Epithelial cell of esophagus (primary cell): ENCODE measurements at regions not wholly inside any gene's neighbourhood (a gene's known extent, or its start where the extent isn't known, plus 50 kb on each side); places are given as distances from the start of the nearest gene placed in this dataset.

Experiments
- DNase-seq: peaks from one replicate; pipeline ENCODE4 v3.0.0; 2010; ENCODE audit warnings: low read depth
- H3K4me3 ChIP-seq: 2 replicates; pipeline ENCODE4 v1.5.1; 2011; ENCODE audit warnings: mild to moderate bottlenecking, low read length, control low read depth
- CTCF ChIP-seq: IDR thresholded peaks from 2 replicates; pipeline ENCODE4 v1.5.1; 2011; ENCODE audit warnings: low read depth, mild to moderate bottlenecking, low read length, control low read depth, inconsistent platforms; ENCODE audit not compliant: insufficient read depth; ENCODE audit errors: missing control alignments

- no peak for TF ChIP-seq CTCF
- peak; percentile 91 for DNase-seq
- no peak overlapping the region for H3K4me3 ChIP-seq
Observed at GRCh38 chr9:79023134-79023580, 548.6 kb upstream of the TLE4 start.

DNA sequence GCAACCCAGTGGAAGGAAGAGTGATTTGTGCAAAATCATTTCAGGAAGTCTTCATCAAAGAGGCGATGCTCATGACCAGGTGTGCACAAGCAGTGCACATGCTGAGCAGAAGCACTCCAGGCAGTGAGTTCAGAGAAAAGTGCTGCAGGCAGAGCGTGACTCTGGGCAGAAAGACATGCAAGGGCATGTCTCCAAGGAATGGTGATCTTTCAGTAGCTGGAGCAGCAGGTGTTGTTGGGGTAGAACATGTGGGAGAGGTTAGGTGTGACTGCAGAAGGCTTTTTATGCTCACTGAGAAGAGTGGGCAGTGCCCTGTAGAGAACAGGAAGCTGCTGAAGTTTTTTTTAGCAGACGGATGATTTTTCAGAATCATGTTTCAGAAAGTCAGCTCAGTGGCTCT, 545.4 kb upstream of the TLE4 start:
- DNase-seq: peak; percentile 95
- H3K4me3 ChIP-seq: no peak overlapping the region
- TF ChIP-seq CTCF: no peak

GRCh38 chr9:79028101-79028500, 543.7 kb upstream of the TLE4 start:
- no peak overlapping the region for H3K4me3 ChIP-seq
- TF ChIP-seq CTCF: no peak
- DNase-seq: peak; percentile 59

DNA sequence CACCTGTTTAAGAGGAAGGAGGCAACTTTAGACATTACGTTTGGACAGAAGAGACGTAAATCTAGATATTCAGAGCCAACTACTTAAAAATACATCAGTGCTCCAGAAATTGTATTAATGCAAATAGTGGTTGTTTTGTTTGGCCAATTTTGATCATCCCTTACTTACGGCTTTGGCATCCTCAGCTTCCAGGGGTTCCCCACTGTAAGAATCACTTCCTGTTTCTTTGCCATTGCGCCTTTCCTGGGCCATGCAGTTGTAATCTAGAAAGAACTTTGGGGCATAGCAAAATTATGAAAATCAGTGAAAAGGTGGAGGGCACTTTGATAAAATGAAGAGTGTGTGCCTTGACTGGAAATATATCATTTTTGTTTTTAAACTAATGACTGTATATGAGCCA, 537.2 kb upstream of the TLE4 start:
- no peak for TF ChIP-seq CTCF
- no peak overlapping the region for H3K4me3 ChIP-seq
- no peak for DNase-seq

GRCh38 chr9:79037338-79037737, 534.4 kb upstream of the TLE4 start:
- no peak for TF ChIP-seq CTCF
- H3K4me3 ChIP-seq: no peak overlapping the region
- DNase-seq: no peak

DNA sequence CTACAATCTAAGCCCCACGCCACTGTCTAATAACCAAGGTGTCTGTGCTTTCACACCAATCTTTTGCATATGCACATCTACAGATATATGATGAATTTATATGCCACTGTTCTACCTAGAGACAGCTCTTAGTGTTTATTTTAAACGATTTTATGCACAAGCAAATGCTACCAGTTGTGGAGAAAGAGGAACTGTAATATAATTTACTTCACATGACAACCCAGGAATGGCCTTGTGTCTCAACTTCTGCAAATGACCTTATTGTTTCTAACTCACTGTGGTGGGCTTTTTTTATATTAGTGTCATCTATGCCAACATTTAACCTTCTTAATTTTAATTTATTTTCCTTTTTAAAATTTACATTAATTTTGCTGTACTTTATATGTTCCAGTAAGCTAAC, 531.1 kb upstream of the TLE4 start:
- no peak overlapping the region for H3K4me3 ChIP-seq
- no peak for DNase-seq
- no peak for TF ChIP-seq CTCF

DNA sequence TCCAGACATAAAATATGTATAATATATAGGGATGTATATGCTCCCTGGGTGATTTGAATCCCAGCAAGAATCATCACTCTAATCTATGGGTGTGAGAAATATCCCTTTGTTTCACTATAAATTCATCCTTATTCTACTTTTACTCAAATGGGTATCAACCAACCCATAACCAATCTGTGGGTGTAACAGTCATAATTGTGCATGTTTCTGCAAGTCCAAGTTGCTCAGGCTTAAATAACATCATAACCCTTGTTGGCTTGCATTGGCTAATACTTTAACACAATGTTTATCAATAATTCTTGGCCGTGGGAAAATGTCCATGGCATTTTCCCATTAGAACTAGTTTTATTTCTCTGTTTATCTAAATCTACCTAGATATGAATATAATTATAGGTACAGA, 530.5 kb upstream of the TLE4 start:
- peak; percentile 68 for DNase-seq
- H3K4me3 ChIP-seq: no peak overlapping the region
- no peak for TF ChIP-seq CTCF
